ENCODE measurements at regions not wholly inside any gene's neighbourhood (a gene's known extent, or its start where the extent isn't known, plus 50 kb on each side); places are given as distances from the start of the nearest gene placed in this dataset.

GRCh38 chr6:80679992-80680391, 573.5 kb downstream of the BCKDHB start:
- DNase-seq = no peak

- no peak for DNase-seq
Measured at GRCh38 chr6:80676386-80676785, 569.9 kb downstream of the BCKDHB start.

GRCh38 chr6:80674669-80675068, 568.2 kb downstream of the BCKDHB start:
- DNase-seq = no peak

- DNase-seq = no peak
Measured at GRCh38 chr6:80673367-80673766, 566.9 kb downstream of the BCKDHB start.

GRCh38 chr6:80667006-80667405, 560.5 kb downstream of the BCKDHB start:
- DNase-seq = no peak

- DNase-seq = no peak
Measured at GRCh38 chr6:80658926-80659325, 552.5 kb downstream of the BCKDHB start.

GRCh38 chr6:80647156-80647555, 540.7 kb downstream of the BCKDHB start:
- DNase-seq = no peak

GRCh38 chr6:80643881-80644280, 537.4 kb downstream of the BCKDHB start:
- DNase-seq = no peak

GRCh38 chr6:80642452-80642851, 536.0 kb downstream of the BCKDHB start:
- peak; percentile 82 for DNase-seq

GRCh38 chr6:80641591-80641990, 535.1 kb downstream of the BCKDHB start:
- peak; percentile 50 for DNase-seq

GRCh38 chr6:80640176-80640575, 533.7 kb downstream of the BCKDHB start:
- no peak for DNase-seq

GRCh38 chr6:80639181-80639629, 532.7 kb downstream of the BCKDHB start:
- no peak for DNase-seq

GRCh38 chr6:80638213-80639055, 532.0 kb downstream of the BCKDHB start:
- peak; percentile 95 for DNase-seq

GRCh38 chr6:80637312-80637711, 530.8 kb downstream of the BCKDHB start:
- peak; percentile 64 for DNase-seq

GRCh38 chr6:80636689-80637088, 530.2 kb downstream of the BCKDHB start:
- DNase-seq = peak; percentile 48

GRCh38 chr6:80633412-80633811, 526.9 kb downstream of the BCKDHB start:
- DNase-seq = no peak

- DNase-seq = no peak
Measured at GRCh38 chr6:80625405-80625804, 518.9 kb downstream of the BCKDHB start.

- no peak for DNase-seq
Measured at GRCh38 chr6:80623066-80623815, 516.8 kb downstream of the BCKDHB start.

GRCh38 chr6:80622641-80623040, 516.2 kb downstream of the BCKDHB start:
- no peak for DNase-seq

GRCh38 chr6:80618953-80619352, 512.5 kb downstream of the BCKDHB start:
- peak; percentile 46 for DNase-seq

GRCh38 chr6:80610846-80611245, 504.4 kb downstream of the BCKDHB start:
- peak; percentile 75 for DNase-seq

- peak; percentile 65 for DNase-seq
Measured at GRCh38 chr6:80608881-80609280, 502.4 kb downstream of the BCKDHB start.

GRCh38 chr6:80607811-80608391, 501.4 kb downstream of the BCKDHB start:
- peak; percentile 90 for DNase-seq

Measured in EL (cell line).